ENCODE measurements at regions not wholly inside any gene's neighbourhood (a gene's known extent, or its start where the extent isn't known, plus 50 kb on each side); places are given as distances from the start of the nearest gene placed in this dataset.

- DNase-seq (ENCODE audit: low spot score), result no peak
These were observed 348.9 kb upstream of the CBLB start for GRCh38 chr3:106217745-106218144.

GRCh38 chr3:106227068-106227467, 358.3 kb upstream of the CBLB start:
- DNase-seq (ENCODE audit: low spot score), result no peak

GRCh38 chr3:106228271-106228670, 359.5 kb upstream of the CBLB start:
- DNase-seq (ENCODE audit: low spot score), result no peak

- no peak for DNase-seq (ENCODE audit: low spot score)
These were observed 360.9 kb upstream of the CBLB start for GRCh38 chr3:106229495-106230278.

- DNase-seq (ENCODE audit: low spot score), result no peak
These were observed 362.3 kb upstream of the CBLB start for GRCh38 chr3:106231086-106231485.

- DNase-seq (ENCODE audit: low spot score), result no peak
These were observed 364.1 kb upstream of the CBLB start for GRCh38 chr3:106232956-106233355.

GRCh38 chr3:106239195-106239697, 370.4 kb upstream of the CBLB start:
- DNase-seq (ENCODE audit: low spot score), result no peak

- DNase-seq (ENCODE audit: low spot score), result no peak
These were observed 372.8 kb upstream of the CBLB start for GRCh38 chr3:106241593-106241992.

GRCh38 chr3:106242781-106243180, 374.0 kb upstream of the CBLB start:
- DNase-seq (ENCODE audit: low spot score), result no peak

- no peak for DNase-seq (ENCODE audit: low spot score)
These were observed 376.6 kb upstream of the CBLB start for GRCh38 chr3:106245400-106245799.

- no peak for DNase-seq (ENCODE audit: low spot score)
These were observed 379.3 kb upstream of the CBLB start for GRCh38 chr3:106247902-106248684.

GRCh38 chr3:106249159-106249558, 380.3 kb upstream of the CBLB start:
- no peak for DNase-seq (ENCODE audit: low spot score)

- DNase-seq (ENCODE audit: low spot score), result no peak
These were observed 381.2 kb upstream of the CBLB start for GRCh38 chr3:106249981-106250380.

- no peak for DNase-seq (ENCODE audit: low spot score)
These were observed 382.5 kb upstream of the CBLB start for GRCh38 chr3:106251160-106251892.

- DNase-seq (ENCODE audit: low spot score), result no peak
These were observed 387.0 kb upstream of the CBLB start for GRCh38 chr3:106255870-106256248.

GRCh38 chr3:106256249-106256957, 387.6 kb upstream of the CBLB start:
- DNase-seq (ENCODE audit: low spot score), result no peak

- no peak for DNase-seq (ENCODE audit: low spot score)
These were observed 388.4 kb upstream of the CBLB start for GRCh38 chr3:106257172-106257571.

GRCh38 chr3:106261396-106261795, 392.6 kb upstream of the CBLB start:
- DNase-seq (ENCODE audit: low spot score), result no peak

- DNase-seq (ENCODE audit: low spot score), result no peak
These were observed 393.3 kb upstream of the CBLB start for GRCh38 chr3:106261915-106262683.

- DNase-seq (ENCODE audit: low spot score), result no peak
These were observed 394.2 kb upstream of the CBLB start for GRCh38 chr3:106263011-106263410.

- no peak for DNase-seq (ENCODE audit: low spot score)
These were observed 394.7 kb upstream of the CBLB start for GRCh38 chr3:106263546-106263945.
